DMS153 treated with DMSO at 0.1 percent for 48 hours (cell line): ENCODE measurements at regions not wholly inside any gene's neighbourhood (a gene's known extent, or its start where the extent isn't known, plus 50 kb on each side); places are given as distances from the start of the nearest gene placed in this dataset.
"Not testable (repeated sequence)": the region's sequence is repeated elsewhere in the genome, so short reads cannot be mapped to it uniquely, and the experiment has no call there.

ENCODE experiments used
- DNase-seq: peaks from one replicate; lab custom pipeline; 2025; ENCODE audit not compliant: unreplicated experiment; lab: John Stamatoyannopoulos, UW

DNA sequence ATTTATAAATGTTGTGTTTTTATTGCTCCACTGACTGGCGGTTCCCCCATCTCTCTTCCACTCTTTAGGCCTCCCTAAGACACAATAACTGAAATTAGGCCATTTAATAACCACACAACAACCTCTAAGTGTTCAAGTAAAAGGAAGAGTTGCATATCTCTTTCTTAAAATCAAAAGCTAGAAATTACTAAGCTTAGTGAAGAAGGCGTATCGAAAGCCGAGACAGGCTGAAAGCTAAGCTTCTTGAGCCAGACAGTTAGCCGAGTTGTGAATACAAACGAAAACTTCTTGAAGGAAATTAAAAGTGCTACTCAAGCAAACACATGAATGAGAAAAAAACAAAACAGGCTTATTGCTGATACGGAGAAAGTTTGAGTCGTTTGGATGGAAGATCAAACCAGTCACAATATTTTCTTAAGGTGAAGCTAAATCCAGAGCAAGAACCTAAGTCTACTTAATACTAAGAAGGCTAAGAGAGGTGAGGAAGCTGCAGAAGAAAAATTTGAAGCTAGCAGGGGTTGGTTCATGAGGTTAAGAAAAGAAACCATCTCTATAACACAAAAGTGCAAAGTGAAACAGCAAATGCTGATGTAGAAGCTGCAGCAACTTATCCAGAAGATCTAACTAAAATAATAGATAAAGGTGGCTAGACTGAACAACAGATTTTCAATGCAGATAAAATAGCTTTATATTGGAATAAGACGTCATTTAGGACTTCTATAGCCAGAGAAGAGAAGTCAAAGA is 194.0 kb upstream of the TTC29 start:
- DNase-seq, result no peak

DNA sequence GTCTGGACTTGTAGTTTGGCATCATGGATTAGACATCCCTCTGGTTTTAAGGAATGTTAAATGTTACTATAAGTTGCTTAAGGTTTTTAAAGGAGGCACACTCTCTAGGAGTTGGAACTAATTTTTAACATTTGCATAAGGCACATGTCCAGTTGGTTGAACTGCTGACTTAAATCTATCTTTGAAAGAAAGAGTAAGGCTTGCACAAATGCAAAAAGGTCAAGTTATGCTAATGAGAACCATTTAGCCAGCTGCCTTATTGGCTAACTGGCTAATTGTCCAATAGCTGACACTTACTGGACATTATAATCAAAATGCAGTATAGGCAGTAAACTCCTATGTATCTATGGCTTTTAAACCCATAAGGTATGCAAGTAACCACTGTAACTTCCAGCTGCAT is 206.1 kb upstream of the TTC29 start:
- DNase-seq, result no peak

DNA sequence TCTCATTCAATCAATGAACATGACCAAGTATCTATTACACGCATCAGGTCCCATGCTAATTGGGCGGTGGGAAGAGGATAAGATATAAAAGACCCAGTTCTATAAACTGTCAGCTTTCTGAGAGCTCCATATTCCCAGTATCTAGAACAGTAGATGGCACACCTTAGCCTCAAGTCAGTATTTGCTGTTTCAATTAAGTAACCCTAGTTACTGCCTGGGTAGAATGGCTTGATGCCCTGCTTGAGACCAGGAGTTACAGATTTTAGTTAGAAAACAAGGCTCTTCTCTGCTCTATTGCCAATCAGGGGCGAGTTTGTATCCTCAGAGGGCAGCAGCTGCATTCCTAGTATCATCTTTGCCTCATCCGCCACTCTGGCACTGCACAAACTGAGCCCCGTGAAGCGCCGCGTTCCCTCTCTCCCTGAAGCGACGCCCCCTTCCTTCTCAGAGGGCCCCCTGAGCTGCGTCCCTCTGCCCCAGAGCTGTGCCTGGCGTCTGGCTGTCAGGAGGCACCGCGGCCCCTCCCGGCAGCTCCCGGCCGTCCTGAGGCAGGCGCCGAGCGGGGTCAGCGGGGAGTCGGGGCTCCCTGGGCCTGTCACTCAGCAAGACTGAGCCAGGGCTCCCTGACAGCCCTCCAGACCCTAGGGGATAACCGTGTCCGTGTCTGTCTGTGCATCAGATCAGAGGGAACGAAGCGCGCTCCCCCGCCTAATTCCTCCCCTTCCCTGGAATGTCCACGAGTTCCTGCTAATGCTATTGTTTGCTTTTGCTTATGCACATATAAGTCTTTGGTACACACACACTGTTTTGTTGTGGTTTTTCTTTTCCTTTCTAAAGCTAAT is 212.4 kb upstream of the TTC29 start:
- DNase-seq, result no peak

DNA sequence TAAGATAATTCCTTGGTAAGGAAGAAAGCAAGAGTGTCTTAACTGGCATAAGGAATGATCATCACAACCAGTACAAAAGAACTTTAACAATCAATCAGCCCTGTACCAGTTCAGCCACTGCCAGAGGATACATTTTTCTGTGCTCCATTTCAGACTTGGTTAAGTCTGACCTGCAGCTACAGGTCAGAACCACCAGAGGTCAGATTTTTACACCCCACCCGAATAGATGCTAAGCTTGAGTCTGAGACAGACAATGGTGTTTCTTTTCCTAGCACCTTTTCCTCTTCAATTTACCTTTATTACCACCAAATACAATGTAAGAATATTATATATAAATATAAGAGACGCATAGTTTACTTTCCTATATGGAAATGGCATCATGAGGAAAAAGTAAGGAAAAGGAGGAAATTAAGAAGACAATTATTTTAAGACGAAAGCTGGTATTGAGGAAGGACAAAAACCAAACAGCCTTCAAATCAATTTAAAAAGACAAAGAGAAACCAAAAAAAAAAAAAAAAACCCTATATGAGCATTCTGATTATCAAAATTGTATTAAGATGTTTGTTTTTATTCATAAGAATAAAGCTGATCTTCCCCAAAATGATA is 215.3 kb upstream of the TTC29 start:
- DNase-seq, result peak; percentile 5

- DNase-seq, result no peak
Observed at GRCh38 chr4:147163311-147163710, 217.6 kb upstream of the TTC29 start.

GRCh38 chr4:147168200-147168599 is 222.5 kb upstream of the TTC29 start:
- not testable (repeated sequence) for DNase-seq

DNA sequence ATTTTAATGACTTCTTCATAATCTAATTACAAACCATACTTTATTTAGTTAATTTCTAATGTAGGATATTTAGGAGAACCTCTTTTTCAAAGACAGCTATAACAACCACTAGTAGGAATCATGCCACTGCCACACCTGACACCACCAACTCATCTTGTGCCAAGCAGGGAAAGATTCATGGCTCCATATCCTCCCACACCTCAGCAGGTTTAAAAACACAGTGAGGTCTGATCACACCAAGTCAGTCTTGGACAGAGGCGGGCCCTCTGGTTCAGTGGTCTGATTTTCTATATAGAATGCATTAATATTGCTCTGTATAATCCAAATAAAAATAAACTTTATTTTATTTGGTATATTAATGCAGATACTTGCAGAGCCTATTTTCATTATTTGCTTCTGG is 227.7 kb upstream of the TTC29 start:
- DNase-seq, result no peak

- DNase-seq, result no peak
Observed at GRCh38 chr4:147173797-147174432, 228.3 kb upstream of the TTC29 start.

GRCh38 chr4:147174591-147174990 is 228.9 kb upstream of the TTC29 start:
- DNase-seq, result no peak

DNA sequence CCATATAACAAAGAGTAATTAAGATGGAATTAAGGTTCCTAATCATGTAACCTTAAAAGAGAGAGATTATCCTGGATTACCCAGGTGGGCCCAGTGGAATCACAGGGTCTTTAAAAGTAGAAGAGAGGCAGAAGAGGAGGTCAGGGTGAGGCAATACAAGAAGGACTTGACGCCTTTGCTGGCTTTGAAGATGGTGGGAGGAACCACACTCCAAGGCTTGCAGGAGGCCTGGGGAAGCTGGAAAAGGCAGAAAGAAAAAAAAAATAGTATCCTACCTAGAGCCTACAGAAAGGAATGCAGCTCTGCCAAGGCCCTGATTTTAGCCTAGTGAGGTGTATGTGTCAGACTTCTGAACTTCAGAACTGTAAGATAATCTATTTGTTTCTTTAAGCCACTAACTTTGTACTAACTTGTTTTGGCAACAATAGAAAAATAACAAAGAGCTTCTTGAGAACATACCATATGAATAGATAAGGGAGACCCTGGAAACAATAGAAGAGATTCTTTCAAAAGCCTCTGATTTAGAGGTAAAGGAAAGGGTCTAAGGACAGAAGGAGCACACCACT is 229.9 kb upstream of the TTC29 start:
- DNase-seq, result no peak

DNA sequence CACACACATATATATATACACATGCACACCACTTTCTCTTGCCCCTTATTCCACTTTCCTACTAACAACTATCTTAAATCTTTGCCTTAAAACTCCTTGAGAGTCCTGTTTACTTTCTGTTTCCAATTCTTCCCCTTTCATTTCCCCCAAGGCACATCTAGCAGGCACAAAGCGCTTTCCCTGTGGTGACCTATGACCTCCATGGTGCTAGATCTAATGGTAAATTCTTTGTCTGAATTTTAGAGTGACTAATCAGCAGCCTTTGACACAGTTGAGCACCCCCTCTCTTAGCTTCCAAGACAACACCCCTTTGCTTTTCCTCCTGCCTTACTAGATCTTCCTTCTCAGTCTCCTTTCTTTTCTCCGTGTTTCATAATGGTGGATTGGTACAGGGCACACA is 236.4 kb upstream of the TTC29 start:
- DNase-seq, result no peak

DNA sequence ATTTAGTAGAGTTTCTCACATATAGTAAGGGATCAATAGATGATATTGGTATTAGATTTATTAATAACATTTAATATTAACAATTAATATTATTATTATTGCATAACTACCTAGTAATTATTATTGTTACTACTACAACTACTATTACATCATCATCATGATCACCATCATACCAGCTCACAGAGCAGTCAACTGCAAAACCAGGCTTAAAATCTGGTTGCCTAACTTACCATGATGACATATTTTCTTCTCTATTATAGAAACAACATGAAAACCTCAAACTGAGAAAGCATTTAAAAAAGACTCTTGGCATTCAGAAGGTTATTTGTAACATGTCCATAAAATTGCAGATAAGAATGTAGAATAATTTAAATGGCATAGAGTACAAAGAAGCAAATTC is 247.0 kb upstream of the TTC29 start:
- DNase-seq, result no peak

DNA sequence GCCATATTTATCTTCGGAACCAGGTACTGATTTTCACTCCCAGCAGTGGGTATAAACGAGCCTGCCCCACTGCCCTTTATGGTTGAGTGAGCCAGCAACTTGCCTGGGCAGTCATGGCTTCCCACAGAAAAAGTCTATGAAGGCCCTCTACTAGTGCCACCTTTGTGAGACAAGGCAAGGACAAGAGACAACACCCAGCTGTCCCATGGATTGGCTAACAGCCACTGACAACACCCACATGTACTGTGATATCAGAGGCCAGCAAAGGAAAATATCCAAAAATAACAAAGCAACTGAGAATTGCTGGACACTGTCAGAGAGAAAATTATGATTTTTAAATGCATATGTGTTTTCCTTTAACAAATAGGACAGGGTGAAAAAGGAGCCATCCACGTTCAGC is 248.4 kb upstream of the TTC29 start:
- DNase-seq, result no peak

- DNase-seq, result no peak
Observed at GRCh38 chr4:147194604-147195003, 248.9 kb upstream of the TTC29 start.

GRCh38 chr4:147195386-147195785 is 249.7 kb upstream of the TTC29 start:
- no peak for DNase-seq

GRCh38 chr4:147198411-147199051 is 252.9 kb upstream of the TTC29 start:
- DNase-seq, result no peak

GRCh38 chr4:147201016-147201415 is 255.4 kb upstream of the TTC29 start:
- DNase-seq, result no peak

GRCh38 chr4:147206807-147207206 is 261.1 kb upstream of the TTC29 start:
- DNase-seq, result no peak

GRCh38 chr4:147207911-147208310 is 262.2 kb upstream of the TTC29 start:
- no peak for DNase-seq

GRCh38 chr4:147217655-147218054 is 263.2 kb upstream of the EDNRA start:
- DNase-seq, result no peak

- no peak for DNase-seq
Observed at GRCh38 chr4:147219145-147219544, 261.8 kb upstream of the EDNRA start.
